ENCODE measurements at regions not wholly inside any gene's neighbourhood (a gene's known extent, or its start where the extent isn't known, plus 50 kb on each side); places are given as distances from the start of the nearest gene placed in this dataset.

DNA sequence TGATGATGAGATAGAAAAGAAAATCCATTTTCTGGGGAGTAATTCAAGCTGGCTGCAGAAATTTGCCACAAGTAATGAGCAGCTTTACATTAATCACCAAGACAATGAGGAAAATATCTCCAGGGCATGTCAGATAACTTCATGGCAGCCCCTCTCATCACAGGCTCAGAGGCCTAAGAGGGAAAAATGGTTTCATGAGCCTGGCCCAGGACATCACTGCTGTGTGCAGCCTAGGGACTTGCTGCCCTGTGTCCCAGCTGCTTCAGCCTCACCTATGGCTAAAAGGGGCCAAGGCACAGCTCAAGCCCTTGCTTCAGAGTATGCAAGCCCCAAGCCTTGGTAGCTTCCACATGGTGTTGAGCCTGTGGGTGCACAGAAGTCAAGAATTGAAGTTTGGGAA lies 161.7 kb downstream of the OPA1 start:
- DNase-seq = no peak

DNA sequence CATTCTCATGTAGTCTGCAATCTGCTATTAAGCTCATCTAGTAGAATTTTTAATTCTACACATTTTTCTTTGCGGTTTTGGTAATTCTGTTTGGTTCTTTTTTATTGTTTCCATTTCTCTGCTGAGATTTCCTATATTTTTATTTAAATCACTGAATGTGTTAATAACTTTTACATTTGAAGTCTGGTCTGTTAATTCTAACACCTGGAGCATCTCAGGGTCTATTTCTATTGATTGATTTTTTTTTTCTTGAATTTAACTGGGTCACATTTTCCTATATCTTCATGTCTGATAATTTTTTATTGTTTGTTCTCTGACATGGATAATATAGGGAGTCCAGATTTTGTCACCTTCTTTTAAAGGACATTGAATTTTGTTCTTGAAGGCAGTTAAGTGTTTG lies 163.5 kb downstream of the OPA1 start:
- no peak for DNase-seq

DNA sequence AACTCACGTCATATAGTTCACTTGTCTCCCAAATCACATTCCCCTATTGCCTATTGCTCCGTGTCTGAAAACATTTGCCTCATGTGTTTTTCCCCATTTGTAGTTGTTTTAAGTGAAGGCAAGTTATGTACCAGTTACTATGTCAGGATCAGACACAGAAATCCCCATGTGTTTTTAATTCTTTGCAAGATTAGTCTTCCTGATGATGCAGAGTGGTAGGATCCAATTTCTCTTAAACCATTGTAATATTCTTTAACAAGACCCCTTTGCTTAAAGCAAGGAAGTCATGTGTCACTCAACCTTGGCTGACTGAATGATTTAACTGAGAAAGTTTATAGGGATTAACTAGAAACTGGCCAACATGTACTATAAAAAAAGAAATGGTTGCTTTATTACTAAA lies 164.4 kb downstream of the OPA1 start:
- DNase-seq = no peak

DNA sequence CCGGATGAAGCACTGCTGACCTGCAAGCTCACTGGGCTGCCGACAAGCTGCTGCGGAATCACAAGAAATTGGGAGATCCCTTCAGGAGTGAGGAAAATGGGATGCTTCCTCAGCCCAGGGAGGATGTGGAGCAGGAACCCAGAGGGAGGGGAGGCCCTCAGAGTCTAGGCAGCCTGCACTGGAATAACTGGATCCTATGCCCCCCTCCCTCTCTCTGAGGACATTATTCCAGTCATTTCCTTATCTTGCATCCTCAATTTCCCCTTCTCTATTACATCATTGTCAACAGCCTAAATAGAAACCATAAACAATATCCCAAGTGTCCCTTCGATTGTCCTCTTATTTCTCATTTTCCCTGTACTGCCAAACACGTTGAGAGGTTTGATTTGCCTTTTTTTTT lies 169.0 kb downstream of the OPA1 start:
- no peak for DNase-seq

GRCh38 chr3:193762657-193763056 lies 169.6 kb downstream of the OPA1 start:
- DNase-seq = no peak

DNA sequence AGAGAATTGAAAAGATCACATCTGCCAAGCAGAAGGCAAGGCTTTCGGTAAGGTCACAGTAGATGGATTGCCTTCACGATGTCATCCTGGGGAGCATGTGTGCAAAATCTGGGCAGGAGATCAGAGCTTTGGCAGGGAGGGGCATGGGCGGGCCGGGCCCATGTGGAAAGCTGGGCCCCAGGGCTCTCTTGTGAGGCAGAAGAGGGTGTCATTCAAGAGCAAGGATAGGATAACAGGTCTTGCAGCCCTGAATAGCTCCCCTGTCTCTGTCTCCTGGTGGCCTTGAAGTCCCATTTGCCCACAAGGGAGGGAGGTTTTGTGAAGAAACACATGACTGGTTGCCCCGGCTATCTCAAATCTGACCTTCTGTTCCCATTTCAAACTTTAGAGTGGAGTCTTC lies 172.0 kb downstream of the OPA1 start:
- no peak for DNase-seq

DNA sequence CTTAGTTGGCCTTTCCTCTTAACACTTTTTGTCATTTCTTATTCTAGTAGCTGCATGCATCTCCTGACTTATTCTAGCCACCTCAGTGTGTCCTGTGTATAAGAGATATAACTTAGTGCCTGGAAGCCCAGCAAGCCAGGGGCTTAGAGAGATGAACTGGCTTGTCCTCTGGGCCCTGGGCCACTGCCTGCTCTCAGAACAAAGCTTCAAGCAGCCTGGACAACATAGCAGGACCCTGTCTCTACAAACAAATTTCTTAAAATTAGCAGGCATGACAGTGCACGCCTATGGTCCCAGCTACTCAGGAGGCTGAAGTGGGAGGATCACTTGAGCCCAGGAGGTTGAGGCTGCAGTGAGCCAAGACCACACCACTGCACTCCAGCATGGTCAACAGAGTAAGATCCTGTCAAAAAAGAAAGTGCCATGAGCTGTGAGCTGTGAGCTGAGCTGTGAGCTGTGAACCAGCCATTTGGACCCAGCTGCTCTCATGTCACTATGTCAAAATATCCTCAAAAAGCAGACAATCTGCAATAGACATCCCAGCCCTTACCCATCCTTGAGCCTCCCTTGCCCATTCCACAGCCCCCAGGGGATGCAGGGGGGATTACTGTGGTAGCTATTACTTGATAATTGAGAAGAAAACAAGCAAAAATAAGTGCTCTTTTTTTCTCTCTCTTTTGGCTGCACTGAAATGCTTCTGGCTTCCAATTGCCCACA lies 174.5 kb downstream of the OPA1 start:
- DNase-seq = no peak

- DNase-seq = no peak
Measured at GRCh38 chr3:193768070-193768394, 175.0 kb downstream of the OPA1 start.

DNA sequence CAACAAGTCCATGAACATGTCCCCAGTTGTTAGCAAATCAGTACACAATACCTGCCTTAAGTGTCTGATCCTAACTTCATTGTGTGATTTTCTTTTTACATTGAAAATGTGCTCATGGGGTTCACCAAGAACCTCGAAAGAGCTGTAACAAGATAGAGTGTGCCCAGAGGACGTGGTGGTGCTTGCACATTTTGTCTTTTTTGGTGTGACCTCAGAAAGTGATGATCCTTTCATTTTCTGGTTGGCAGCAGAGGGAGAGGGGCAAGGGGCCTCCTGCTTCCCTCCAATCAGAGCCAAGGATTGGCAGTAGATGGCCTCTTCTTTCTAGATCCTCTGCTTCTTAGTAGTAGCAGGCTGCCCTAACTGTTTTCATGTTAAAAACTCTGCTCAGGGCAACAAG lies 176.4 kb downstream of the OPA1 start:
- no peak for DNase-seq

DNA sequence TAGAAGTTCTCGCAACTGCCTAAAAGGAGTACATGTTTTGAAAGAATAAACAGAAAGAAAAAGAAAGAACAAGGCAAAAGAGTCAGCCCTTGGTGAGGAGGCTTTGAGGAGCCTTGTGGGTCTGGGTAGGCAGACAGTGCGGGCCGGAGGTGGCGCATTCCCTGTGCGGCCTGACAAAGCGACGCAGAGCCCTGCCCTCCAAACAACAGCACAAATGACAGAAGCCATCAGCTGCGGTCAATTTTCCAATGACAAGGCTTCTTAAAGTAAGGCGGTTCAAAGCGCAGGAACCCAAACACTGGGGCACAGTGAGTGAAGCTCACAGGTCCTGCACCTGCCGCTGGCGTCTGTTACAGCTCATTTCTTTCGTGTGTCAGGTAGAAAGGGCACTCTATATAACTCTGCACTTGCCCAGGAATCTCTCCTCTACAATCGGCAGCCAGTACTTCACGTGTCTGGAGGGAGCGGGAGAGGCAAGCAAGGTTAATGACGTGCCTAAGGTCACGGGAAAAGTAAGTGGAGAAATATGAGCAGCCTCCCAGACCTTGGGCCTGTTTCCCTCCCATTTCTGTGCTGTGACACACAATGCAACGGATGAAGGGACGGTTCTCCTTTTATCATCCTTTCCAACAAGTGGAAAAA lies 178.1 kb downstream of the OPA1 start:
- no peak for DNase-seq

DNA sequence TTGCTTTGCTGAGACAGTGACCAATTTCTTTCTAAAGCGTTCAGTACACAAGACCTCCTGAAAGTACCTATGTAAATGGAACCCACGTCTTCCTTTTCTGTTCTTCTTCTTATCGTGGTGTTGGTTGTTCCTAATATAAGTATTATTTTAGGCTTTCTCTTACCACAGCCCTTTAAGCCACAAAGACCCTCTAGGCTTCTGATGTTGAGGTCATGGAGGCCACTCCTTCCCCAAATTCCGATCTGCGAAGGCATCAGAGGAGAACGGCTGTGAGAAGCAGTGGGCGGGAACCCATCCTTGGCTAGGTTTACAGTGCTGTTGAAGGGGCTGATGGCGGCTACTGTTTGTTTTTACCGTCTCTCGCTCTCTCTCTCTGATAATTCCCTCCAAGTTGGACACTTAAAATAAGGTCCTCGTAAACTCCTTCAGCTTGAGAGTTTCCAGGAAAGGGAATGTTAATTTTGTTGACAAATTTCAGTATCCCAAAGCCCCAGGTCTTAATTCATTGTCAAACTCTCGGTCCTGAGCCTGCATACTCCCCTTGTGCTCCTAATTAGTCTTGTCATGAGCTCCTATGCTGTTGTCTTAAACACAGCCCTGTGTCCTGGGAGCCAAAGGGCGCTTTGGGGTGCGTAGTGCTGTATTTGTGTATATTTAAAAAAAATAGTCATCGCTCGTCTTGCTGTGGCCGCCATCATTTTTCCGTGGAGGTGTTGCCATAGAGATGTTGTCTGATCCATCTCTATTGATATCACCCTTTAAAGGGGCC lies 178.8 kb downstream of the OPA1 start:
- no peak for DNase-seq

GRCh38 chr3:193772422-193772763 lies 179.4 kb downstream of the OPA1 start:
- DNase-seq = no peak

- no peak for DNase-seq
Measured at GRCh38 chr3:193773266-193774220, 180.5 kb downstream of the OPA1 start.

DNA sequence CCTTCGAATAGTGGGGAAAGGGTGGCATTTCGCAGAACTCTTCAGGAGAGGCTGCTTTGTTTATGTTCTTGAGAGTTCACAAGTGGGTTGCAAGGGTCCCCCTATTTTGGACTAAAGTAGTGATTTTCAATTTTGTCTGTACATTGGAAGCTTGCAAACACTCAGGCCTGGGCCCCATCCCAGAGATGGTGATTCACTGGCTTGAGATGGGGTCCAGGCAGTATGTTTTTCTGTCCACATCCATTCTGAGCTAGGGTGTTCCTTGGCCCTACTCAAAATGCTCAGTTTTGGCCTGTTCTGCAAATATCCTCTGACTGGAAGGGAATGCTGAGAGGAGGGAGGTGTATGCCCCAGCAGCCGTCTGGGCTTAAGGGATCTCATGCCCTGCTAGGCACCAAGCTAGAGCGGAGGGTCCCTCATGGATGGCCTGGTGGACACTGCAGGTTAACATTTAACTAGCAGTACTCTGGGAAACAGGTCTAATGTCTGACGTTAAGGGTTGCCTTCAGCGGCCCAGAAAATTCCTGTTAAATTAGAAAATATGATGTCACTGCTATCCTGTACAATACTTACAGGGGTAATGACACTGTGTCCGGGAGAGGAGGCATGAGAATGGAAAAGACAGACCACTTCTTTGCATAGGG lies 181.4 kb downstream of the OPA1 start:
- no peak for DNase-seq

- no peak for DNase-seq
Measured at GRCh38 chr3:193774916-193775285, 181.9 kb downstream of the OPA1 start.

- no peak for DNase-seq
Measured at GRCh38 chr3:193775421-193776077, 182.5 kb downstream of the OPA1 start.

DNA sequence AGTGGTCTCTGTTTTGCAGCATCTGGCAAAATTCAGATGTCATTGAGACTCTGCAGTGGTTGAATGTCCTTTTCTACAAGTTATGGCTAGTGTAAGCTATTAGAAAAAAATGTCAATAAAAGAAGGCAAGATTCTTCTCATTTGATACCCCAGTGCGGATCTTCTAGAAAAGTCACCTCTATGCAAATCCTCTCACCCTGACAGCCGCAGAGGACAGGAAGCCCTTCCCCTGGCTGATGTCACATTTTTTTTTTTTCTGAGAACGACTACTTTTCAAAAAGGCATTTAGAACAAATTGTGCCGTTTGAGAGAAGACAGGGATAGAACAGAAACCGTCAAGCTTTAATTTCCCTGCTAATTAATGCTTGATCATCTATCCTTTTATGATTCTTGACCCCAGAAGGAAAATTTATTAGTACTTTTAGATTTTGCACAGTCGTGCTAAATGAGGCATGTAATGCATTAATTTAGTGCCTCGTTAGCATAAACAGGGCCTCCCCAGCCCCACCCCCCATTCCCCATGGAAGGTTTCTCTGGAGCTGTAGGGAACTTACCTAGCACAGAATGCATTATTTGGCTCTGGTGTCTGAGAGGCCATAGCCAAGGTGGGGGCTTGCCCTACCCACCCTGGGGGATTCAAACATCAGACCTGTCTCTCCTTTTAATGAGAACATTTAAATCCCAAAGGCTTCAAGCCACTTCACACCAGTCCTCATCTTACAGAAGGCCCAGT lies 183.8 kb downstream of the OPA1 start:
- no peak for DNase-seq

DNA sequence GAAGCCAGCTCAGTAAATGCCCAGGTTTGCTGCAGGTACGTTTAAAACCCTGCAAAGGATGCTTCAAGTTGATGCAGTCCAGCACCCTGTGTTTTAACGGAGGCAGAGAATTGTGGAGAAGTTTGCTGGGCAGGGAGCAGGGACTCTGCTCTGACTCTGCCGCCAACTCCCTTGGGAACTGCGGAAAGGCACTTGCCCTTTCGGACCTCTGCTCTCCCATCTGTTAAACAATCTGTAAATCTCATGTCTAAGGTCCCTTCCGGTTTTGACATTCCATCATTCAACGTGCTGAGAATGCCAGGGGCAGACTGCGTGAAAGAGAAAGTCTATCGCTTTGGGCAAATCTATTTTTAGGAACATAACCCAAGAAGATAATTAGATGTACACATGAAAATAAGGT lies 184.5 kb downstream of the OPA1 start:
- DNase-seq = no peak

DNA sequence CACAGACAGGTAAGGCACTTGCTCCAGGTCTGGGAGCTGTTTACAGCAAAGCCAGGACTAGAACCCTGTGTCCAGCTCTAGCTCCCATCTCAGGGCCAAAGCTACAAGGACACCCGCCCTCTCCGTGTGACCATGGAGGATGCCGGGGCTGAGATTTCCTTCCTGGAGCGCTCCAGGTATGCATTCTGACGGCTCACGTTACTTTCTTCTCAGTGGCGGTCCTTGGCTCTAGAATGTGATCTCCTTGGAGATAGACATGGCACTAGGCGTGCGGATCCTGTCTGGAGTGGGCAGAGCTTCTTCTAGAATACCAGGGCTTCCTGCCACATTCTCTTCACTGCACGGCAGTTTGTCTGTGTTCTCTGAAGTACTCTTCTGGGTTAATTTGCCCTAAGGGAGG lies 185.7 kb downstream of the OPA1 start:
- no peak for DNase-seq

- no peak for DNase-seq
Measured at GRCh38 chr3:193779933-193780332, 186.9 kb downstream of the OPA1 start.

DNA sequence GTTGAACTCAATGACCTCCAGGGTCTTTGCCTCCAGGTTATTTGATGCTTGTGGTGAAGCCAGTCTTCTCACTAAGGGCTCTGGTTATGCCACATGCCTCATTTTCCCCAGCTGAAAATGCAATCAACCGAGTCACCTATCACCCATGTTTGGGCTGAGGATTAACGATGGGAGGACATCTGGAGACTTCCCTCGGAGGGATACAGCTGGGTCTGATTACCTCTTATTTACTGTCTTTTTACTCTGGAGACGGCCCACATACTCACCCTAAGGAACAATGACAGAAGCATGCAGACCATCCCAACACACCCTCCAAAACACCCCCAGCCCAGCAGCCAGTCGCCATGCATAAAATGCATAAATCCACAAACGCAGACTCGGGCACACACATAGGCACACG lies 187.4 kb downstream of the OPA1 start:
- DNase-seq = no peak

Data from KG1 (cell line).